HG02973 (cell line): ENCODE measurements at regions not wholly inside any gene's neighbourhood (a gene's known extent, or its start where the extent isn't known, plus 50 kb on each side); places are given as distances from the start of the nearest gene placed in this dataset.

Experiments used
- ATAC-seq: cut with Tn5 transposase; IDR thresholded peaks from one replicate; pipeline ENCODE4 v1.9.1; 2021; ENCODE audit warnings: moderate library complexity; ENCODE audit not compliant: unreplicated experiment

- peak; percentile 90 for ATAC-seq
Observed at GRCh38 chr4:120977435-120977997, 55.0 kb upstream of the PRDM5 start.

DNA sequence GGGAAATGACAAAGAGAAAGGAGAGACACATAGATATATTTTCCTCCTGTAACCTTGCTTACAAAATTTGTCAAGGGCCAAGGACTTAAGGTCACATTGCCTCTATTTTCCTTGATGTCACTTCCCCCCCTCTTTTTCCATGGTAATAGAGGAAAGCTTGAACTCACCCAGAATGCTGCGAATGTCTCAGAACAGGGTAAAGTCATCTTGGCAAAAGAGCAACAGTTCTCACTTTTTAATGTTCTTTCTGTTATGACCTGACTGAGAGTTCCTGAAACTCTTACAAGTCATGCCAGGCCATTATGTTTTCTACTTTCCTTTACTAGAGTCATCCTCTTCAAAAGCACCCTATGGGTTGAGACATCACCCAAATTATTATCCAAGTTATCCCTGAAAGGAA is 50.7 kb upstream of the PRDM5 start:
- ATAC-seq: no peak
